ENCODE measurements at regions not wholly inside any gene's neighbourhood (a gene's known extent, or its start where the extent isn't known, plus 50 kb on each side); places are given as distances from the start of the nearest gene placed in this dataset.

DNA sequence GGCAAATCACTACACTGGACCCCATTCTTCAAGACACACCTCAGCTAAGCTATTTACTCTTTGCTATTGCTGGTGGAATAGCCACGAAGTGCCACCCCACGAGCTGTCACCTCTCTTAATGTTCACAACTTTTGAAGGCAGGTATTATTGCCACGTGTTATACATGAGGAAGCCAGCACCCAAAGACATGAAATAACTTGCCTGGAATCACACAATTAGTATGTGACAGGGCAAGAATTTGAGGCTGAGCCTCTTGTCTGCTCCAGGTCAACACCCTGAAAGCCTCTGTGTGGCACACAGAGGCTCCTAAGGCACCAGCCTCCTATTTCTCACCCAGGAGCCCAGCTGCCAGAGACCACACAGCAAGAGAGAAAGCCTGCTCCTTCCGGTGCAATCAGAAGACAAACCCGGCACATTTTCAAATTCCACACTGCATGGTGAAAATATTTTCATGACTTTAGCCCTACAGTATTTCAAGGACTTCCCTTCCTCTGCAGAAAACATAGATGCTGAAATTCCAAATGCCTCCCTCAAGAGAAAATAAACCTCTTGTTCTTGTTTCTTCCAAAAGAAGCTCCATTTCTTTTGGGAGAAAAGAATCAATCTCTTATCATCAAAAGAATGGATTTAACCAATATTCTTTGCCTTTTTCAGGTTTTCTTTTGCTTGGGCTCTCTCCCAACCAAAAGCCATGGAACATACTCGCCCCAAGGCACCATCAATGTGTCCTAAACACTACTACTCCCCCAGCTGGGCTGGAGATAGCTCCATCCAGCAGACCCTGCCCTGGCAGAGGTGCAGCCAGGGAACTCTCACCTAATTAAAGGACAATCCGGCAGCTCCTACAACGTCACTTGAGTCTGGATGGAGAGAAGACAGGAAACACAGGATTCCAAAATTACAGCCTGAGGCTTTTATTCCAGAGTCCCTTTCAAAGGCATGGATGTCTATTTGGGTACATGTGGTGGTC is 84.7 kb upstream of the THBS1 start:
- TF ChIP-seq, protein P1, sequence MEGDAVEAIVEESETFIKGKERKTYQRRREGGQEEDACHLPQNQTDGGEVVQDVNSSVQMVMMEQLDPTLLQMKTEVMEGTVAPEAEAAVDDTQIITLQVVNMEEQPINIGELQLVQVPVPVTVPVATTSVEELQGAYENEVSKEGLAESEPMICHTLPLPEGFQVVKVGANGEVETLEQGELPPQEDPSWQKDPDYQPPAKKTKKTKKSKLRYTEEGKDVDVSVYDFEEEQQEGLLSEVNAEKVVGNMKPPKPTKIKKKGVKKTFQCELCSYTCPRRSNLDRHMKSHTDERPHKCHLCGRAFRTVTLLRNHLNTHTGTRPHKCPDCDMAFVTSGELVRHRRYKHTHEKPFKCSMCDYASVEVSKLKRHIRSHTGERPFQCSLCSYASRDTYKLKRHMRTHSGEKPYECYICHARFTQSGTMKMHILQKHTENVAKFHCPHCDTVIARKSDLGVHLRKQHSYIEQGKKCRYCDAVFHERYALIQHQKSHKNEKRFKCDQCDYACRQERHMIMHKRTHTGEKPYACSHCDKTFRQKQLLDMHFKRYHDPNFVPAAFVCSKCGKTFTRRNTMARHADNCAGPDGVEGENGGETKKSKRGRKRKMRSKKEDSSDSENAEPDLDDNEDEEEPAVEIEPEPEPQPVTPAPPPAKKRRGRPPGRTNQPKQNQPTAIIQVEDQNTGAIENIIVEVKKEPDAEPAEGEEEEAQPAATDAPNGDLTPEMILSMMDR (IDR thresholded peaks at IDR 0.05): no peak
- no peak for TF ChIP-seq REST (IDR thresholded peaks at IDR 0.05; ENCODE audit: insufficient read depth in 1 of 2, low read depth in 2 of 2, low read length in 1 of 2)

Measured in Panc1 (cell line).